ENCODE measurements at regions not wholly inside any gene's neighbourhood (a gene's known extent, or its start where the extent isn't known, plus 50 kb on each side); places are given as distances from the start of the nearest gene placed in this dataset.

- DNase-seq (ENCODE audit: low spot score): no peak
- intact Hi-C loops (cut with micrococcal nuclease): no loop called here
These were observed 142.5 kb upstream of the C14orf180 start for GRCh38 chr14:104436741-104437701.

DNA sequence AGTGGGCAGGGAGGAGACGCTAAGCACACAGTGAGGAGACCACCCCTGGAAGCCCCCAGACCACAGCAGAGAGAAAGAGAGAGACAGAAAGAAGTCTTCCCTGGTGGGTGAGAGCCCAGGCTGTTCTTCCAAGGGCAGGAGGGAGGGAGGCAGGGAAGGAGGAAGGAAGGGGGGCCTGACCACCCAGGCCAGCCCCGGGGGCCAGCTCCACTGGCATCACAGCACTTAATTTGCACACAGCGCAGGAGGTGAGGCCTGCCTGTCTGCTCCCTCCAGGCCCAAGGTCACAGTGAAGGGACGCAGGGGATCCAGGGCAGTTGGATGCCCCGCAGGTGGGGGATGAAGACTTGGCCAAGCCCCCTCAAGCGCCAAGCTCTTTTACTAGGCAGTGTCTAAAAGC, 141.9 kb upstream of the C14orf180 start:
- H3K4me3 Mint-ChIP-seq: no peak overlapping the region
- no peaks in the 10 kb centered on the region for H3K27me3 Mint-ChIP-seq (ENCODE audit: insufficient read depth)
- H3K9me3 Mint-ChIP-seq: no peaks in the 10 kb centered on the region
- no peaks in the 10 kb centered on the region for H3K36me3 Mint-ChIP-seq (ENCODE audit: low read depth)
- no peaks in the 10 kb centered on the region for H3K4me1 Mint-ChIP-seq (ENCODE audit: low read depth)
- H3K27ac Mint-ChIP-seq: no peak overlapping the region
- intact Hi-C loops (cut with micrococcal nuclease): no loop called here
- no peak for DNase-seq (ENCODE audit: low spot score)

More at GRCh38 chr14:104436741-104437701, 142.5 kb upstream of the C14orf180 start:
- no peak overlapping the region for H3K27ac Mint-ChIP-seq
- no peaks in the 10 kb centered on the region for H3K9me3 Mint-ChIP-seq
- no peaks in the 10 kb centered on the region for H3K4me1 Mint-ChIP-seq (ENCODE audit: low read depth)
- H3K27me3 Mint-ChIP-seq (ENCODE audit: insufficient read depth): no peaks in the 10 kb centered on the region
- no peaks in the 10 kb centered on the region for H3K36me3 Mint-ChIP-seq (ENCODE audit: low read depth)
- no peak overlapping the region for H3K4me3 Mint-ChIP-seq

- Mint-ChIP-seq H3K4me3 (no peak overlapping the region), H3K4me1 (ENCODE audit: low read depth) (no peaks in the 10 kb centered on the region), H3K27me3 (ENCODE audit: insufficient read depth) (no peaks in the 10 kb centered on the region), H3K9me3 (no peaks in the 10 kb centered on the region), H3K36me3 (ENCODE audit: low read depth) (no peaks in the 10 kb centered on the region), H3K27ac (no peak overlapping the region)
- intact Hi-C loops (cut with micrococcal nuclease): no loop called here
- no peak for DNase-seq (ENCODE audit: low spot score)
These were observed 141.2 kb upstream of the C14orf180 start for GRCh38 chr14:104438166-104438887.

- Mint-ChIP-seq H3K4me3 (no peak overlapping the region), H3K36me3 (ENCODE audit: low read depth) (no peaks in the 10 kb centered on the region), H3K27me3 (ENCODE audit: insufficient read depth) (no peaks in the 10 kb centered on the region), H3K9me3 (peaks cover 4% of the 10 kb centered on the region), H3K27ac (no peak overlapping the region), H3K4me1 (ENCODE audit: low read depth) (no peaks in the 10 kb centered on the region)
- intact Hi-C loops (cut with micrococcal nuclease): no loop called here
- DNase-seq (ENCODE audit: low spot score): no peak
These were observed 139.9 kb upstream of the C14orf180 start for GRCh38 chr14:104439625-104440024.

- Mint-ChIP-seq H3K4me1 (ENCODE audit: low read depth) (no peaks in the 10 kb centered on the region), H3K9me3 (peaks cover 4% of the 10 kb centered on the region), H3K36me3 (ENCODE audit: low read depth) (no peaks in the 10 kb centered on the region), H3K27ac (no peak overlapping the region), H3K4me3 (no peak overlapping the region), H3K27me3 (ENCODE audit: insufficient read depth) (no peaks in the 10 kb centered on the region)
- DNase-seq (ENCODE audit: low spot score): no peak
- intact Hi-C loops (cut with micrococcal nuclease): no loop called here
These were observed 139.1 kb upstream of the C14orf180 start for GRCh38 chr14:104440297-104440956.

- no peaks in the 10 kb centered on the region for H3K36me3 Mint-ChIP-seq (ENCODE audit: low read depth)
- peaks cover 4% of the 10 kb centered on the region for H3K9me3 Mint-ChIP-seq
- no peaks in the 10 kb centered on the region for H3K27me3 Mint-ChIP-seq (ENCODE audit: insufficient read depth)
- no peak overlapping the region for H3K4me3 Mint-ChIP-seq
- no peak overlapping the region for H3K27ac Mint-ChIP-seq
- no peak for DNase-seq (ENCODE audit: low spot score)
- no peaks in the 10 kb centered on the region for H3K4me1 Mint-ChIP-seq (ENCODE audit: low read depth)
- intact Hi-C loops (cut with micrococcal nuclease): no loop called here
These were observed 138.1 kb upstream of the C14orf180 start for GRCh38 chr14:104441275-104442106.

DNA sequence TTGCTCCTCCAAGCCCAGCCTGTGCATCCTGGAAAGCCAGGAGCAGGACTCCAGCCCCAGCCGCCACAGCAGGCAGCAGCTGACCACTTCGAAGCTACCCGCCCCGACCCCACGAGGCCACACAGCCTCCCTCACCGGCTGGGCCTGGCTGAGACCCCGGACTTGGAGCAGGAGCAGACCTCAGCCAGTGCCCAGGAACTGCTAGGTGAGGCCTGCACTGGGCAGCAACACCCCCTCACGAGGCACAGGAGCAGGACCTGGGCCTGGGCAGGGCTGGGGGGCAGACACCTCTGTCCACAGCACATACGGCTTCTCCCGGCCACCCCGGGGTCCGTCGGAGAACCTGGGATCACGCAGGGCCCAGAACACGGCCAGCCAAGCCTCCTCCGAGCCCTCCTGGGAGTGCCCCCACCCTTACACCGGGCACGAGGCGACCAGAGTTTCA, 137.4 kb upstream of the C14orf180 start:
- Mint-ChIP-seq H3K27ac (no peak overlapping the region), H3K9me3 (peaks cover 4% of the 10 kb centered on the region), H3K4me1 (ENCODE audit: low read depth) (no peaks in the 10 kb centered on the region), H3K36me3 (ENCODE audit: low read depth) (no peaks in the 10 kb centered on the region), H3K4me3 (no peak overlapping the region), H3K27me3 (ENCODE audit: insufficient read depth) (no peaks in the 10 kb centered on the region)
- DNase-seq (ENCODE audit: low spot score): no peak
- intact Hi-C loops (cut with micrococcal nuclease): no loop called here

GRCh38 chr14:104442631-104443390, 136.8 kb upstream of the C14orf180 start:
- peak overlapping the region; percentile 31 for H3K27ac Mint-ChIP-seq
- H3K36me3 Mint-ChIP-seq (ENCODE audit: low read depth): no peaks in the 10 kb centered on the region
- H3K4me1 Mint-ChIP-seq (ENCODE audit: low read depth): no peaks in the 10 kb centered on the region
- intact Hi-C loops (cut with micrococcal nuclease): no loop called here
- no peak for DNase-seq (ENCODE audit: low spot score)
- peaks cover 4% of the 10 kb centered on the region for H3K27me3 Mint-ChIP-seq (ENCODE audit: insufficient read depth)
- peaks cover 4% of the 10 kb centered on the region for H3K9me3 Mint-ChIP-seq
- no peak overlapping the region for H3K4me3 Mint-ChIP-seq

GRCh38 chr14:104443391-104444158, 136.0 kb upstream of the C14orf180 start:
- Mint-ChIP-seq H3K27ac (no peak overlapping the region), H3K36me3 (ENCODE audit: low read depth) (no peaks in the 10 kb centered on the region), H3K4me3 (no peak overlapping the region), H3K4me1 (ENCODE audit: low read depth) (no peaks in the 10 kb centered on the region), H3K27me3 (ENCODE audit: insufficient read depth) (peaks cover 5% of the 10 kb centered on the region), H3K9me3 (peaks cover 4% of the 10 kb centered on the region)
- DNase-seq (ENCODE audit: low spot score): no peak
- intact Hi-C loops (cut with micrococcal nuclease): no loop called here

GRCh38 chr14:104444159-104445030, 135.2 kb upstream of the C14orf180 start:
- intact Hi-C loops (cut with micrococcal nuclease): no loop called here
- H3K4me1 Mint-ChIP-seq (ENCODE audit: low read depth): no peaks in the 10 kb centered on the region
- H3K4me3 Mint-ChIP-seq: no peak overlapping the region
- peak overlapping the region; percentile 68 for H3K27ac Mint-ChIP-seq
- DNase-seq (ENCODE audit: low spot score): no peak
- H3K27me3 Mint-ChIP-seq (ENCODE audit: insufficient read depth): peaks cover 5% of the 10 kb centered on the region
- no peaks in the 10 kb centered on the region for H3K36me3 Mint-ChIP-seq (ENCODE audit: low read depth)
- peaks cover 4% of the 10 kb centered on the region for H3K9me3 Mint-ChIP-seq
